HG02852 (cell line): ENCODE measurements at regions not wholly inside any gene's neighbourhood (a gene's known extent, or its start where the extent isn't known, plus 50 kb on each side); places are given as distances from the start of the nearest gene placed in this dataset.
"Not testable (repeated sequence)": the region's sequence is repeated elsewhere in the genome, so short reads cannot be mapped to it uniquely, and the experiment has no call there.

Experiments used
- ATAC-seq: cut with Tn5 transposase; IDR thresholded peaks from one replicate; pipeline ENCODE4 v1.9.1; 2021; ENCODE audit warnings: mild to moderate bottlenecking, moderate library complexity; ENCODE audit not compliant: unreplicated experiment

DNA sequence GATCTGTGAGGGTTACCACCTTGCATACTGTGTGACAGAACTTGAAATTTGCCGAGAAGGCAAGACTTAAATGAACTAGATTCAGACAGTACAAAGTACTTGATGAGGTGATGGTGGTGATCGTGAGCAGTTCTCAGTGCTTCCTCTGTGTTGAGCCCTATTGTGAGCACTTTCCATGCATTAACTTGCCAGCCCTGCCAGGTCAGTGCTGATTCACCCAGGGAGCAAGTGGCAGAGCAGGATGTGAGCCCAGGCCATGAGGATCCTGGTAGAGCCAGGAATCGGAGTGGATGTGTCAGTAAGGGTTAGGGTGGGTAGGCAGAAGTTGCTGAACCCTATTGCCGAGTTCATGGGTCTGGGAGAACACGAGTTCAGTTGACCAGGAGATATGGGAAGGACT is 4545.7 kb upstream of the TPTE start:
- not testable (repeated sequence) for ATAC-seq

DNA sequence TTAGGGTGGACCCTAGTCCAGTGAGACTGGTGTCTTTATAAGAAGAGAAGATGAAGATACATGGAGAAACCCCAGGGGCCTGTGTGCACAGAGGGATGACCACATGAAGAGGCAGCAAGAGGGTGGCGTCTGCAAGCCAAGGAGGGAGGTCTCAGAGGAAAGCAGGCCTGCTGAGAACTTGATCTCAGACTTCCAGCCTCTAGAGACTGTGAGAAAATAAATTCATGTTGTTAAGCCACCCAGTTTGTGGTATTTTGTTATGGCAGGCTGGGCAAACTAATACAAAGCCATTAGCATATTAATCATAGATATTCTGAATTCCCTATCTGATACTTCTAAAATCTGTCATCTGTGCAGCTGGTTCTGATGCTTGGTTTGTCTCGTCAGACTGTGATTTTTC is 4523.8 kb upstream of the TPTE start:
- ATAC-seq, result not testable (repeated sequence)

DNA sequence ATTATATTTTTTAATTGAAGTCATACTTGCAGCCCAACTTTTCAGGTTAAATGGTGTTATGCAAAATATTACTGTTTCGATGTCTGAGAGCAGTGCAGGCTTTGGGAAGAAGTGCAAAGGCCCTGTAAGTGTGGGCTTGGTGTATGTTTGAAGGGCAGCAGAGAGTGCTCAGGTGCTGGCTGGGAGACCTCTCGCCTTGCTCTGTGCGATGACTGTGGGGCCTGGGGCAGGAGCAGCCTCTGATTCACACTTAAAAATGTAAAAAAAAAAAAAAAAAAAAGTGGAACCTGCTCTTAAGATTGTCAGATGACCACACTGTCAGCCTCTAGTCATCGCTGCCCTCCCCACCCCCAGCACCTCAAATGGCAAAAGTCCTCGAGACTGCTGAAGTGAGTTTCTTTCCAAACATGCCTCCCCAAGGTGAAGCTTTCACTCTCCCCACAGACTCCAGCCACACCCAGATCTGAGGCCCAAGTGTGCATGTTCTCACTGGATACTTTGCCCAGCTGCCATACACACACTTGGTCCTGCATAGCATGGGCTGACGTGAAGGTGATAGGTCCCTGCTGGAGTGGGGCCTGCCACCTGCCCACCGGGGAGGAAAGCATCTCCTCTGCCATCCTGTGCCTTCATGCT is 4505.8 kb upstream of the TPTE start:
- ATAC-seq, result not testable (repeated sequence)

DNA sequence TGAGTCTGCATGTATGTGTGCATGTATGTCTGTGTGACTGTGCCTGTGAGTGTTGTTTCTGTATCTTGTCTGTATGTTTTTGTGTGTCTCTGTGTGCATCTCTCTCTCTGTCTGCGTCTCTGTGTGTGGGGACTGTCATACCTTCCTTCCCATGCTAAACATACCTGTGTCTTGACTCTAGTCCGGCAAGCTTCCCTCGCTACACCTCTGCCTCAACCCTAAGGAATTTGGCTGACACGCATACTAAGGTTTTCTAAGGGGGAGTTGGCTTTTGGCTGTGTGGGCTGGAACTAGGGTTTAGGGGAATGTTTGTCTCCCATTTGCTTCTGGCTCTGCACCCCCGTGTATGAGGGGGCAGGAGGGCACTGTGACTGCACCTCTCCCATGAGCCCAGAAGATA is 4500.9 kb upstream of the TPTE start:
- ATAC-seq, result not testable (repeated sequence)

DNA sequence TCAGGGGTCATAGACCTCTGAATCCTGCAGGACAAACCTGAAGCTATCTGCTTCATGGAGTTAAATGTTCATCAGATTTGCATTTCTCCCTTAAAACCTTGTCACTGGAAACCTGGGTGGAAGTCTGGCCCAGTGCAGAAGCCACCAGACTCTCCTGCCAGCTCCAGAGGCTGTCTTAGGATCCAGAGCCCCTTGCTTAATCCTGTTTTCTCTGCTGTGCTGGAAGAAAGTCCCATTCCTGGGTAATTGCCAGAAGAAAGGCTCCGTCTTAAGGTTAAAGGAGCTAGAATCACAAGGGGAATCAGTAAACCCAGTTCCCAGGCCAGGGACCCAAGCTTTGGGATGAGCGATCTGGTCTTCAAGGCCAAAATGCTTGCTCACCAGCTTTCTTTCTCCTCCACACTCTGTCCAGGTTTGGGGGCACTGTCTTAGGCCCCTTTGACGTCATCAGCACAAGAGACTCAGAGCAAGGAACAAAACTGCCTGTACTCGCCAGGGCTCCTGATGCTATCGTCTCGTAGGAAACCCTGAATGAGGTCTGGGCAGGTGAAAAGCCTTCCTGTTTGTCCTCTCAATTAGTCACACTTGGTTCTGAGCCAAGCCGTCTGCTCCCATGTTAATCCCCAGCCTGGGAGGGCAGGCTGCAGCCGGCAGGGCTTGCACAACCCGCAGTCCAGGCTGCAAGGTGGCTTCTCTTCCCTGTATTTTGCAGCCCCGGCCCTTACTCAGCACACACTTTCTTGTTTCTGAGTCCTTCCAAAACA is 4500.2 kb upstream of the TPTE start:
- not testable (repeated sequence) for ATAC-seq

DNA sequence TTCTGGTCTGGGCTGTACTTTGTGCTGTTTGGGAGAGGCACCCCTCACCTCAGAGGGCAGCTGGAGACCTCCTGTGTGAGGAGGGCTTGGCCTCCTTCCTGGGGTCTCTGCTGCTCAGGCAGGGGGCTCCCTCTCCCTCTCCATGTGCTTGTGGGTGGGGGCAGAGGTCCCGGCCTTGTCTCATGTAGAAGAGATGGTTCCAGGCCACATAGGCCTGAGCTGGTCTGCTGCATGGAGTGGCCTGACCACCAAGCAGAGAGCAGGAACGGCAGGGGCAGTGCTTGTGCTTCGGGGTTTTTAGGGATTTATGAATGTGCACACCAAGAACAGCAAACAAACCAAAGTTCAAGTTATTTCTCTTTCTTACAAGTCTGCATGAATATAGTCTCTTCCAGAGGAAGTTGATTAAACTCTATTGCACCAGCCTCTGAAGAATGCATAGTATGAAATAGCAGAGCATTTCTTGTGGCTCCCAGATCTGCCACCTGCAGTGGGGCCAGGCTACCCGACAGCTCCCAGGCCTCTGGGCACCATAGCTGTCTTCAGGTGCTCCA is 4499.6 kb upstream of the TPTE start:
- ATAC-seq, result not testable (repeated sequence)

DNA sequence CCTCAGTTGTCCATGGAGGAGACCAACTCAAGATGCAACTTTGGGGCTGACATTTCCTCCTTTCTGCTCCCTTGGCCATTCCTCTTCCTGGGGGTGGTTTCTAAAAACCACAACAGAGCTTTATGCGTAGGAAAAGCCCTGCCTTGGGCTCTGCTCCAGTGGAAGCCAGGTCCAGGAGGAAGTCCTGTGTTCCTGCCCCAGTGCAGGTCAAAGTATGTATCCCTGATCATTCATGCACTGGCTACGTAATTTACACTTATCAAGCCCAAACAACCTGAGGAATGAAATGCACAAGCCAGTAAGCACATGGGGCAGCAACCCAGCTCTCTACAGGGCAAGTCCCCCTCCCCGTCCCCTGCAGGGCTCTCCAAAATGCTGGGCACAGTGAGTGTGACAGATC is 4498.1 kb upstream of the TPTE start:
- ATAC-seq, result not testable (repeated sequence)

DNA sequence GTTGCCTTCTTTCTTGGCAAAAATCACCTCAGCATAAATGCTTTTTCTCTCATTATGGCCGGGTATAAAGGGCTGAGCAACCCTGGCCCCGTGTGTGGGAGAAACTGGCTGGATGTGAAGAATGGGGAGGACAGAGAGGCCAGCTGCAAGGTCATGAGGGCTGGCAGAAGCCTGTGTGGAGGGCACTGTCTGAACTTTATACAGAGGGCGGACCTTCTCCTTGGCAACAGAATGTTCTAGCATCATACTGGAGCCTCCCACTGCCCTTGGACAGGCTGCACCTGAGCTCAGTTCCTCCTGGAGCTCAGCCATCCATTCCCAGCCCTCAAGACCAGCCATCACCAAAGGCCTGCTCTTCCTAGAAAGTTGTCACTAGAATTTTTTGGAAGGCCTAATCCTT is 4496.2 kb upstream of the TPTE start:
- ATAC-seq, result not testable (repeated sequence)

DNA sequence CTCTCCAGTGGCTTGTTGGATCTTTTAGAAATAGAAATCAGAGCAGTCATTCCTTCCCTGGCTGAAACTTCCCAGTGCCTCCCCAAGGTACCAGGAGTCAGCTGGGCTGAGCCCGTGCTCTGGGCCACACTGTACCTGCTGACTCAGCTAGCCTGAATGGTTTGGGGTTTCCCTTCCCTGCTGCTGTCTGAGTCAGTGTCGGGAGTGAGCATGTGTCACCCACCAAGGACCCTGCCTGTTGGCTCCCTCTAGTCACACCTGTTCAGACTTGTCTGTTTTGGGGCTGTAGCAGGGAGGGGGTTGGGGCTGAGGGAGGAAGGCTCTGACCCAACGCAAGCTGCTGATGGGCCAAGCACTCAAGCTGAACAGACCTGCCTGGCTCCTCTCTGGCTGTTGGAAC is 4493.9 kb upstream of the TPTE start:
- not testable (repeated sequence) for ATAC-seq

DNA sequence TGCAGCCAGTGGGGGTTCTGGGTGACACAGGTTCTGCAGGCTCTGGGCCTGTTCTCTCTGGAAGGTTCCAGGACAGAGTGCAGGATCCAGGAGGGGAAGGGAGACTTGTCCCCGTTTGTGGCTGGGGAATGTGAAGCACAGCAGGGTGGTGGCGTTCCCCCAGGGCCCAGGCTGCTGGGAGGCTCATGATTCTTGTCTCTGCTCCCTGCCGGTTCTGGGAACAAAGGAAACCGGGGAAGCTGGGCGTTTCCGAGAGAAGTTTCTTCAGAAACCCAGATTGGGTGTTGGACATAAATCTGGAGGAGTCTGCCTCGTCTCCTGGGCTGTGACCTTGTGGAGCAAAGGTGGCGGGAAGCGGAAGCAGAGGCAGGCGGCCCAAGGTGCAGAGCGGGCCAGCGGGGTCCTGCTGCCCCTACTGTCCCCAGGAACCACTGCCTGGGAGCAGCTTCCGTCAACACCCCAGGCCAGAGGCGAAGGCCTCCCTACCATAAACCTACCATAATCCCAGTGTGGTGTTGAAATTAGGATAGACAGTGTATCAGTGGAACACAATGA is 4487.2 kb upstream of the TPTE start:
- ATAC-seq, result not testable (repeated sequence)

DNA sequence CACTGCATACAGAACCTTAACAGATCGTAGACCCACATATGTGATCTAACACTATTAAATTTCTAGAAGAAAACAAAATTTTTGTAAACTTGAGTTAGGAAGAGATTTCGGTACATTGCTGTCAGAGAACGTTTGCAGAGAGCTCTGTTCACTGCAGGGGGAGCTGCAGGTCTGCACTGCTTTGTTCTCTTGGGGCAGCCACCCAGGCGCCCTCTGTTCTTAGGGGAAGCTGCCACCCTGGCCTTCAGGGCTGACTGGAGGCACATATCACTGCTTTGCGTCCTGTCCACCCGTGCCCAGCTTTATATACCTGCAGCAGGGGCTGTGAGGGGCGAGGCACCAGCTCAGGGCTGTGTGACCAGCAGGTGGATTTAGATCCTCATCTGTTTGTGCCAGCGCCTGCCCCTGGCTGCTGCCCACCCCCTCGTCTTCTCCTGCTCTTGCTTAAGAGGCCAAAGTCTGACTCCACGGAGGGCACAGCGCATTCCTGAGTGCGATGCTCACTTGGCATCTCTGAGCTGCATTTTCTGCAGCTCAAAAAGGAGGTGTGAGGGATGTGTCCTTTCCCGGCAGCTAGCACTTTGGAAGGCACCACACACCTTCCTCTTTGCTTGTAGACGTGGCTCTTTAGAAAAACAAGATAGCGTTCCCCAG is 4486.4 kb upstream of the TPTE start:
- ATAC-seq, result not testable (repeated sequence)

DNA sequence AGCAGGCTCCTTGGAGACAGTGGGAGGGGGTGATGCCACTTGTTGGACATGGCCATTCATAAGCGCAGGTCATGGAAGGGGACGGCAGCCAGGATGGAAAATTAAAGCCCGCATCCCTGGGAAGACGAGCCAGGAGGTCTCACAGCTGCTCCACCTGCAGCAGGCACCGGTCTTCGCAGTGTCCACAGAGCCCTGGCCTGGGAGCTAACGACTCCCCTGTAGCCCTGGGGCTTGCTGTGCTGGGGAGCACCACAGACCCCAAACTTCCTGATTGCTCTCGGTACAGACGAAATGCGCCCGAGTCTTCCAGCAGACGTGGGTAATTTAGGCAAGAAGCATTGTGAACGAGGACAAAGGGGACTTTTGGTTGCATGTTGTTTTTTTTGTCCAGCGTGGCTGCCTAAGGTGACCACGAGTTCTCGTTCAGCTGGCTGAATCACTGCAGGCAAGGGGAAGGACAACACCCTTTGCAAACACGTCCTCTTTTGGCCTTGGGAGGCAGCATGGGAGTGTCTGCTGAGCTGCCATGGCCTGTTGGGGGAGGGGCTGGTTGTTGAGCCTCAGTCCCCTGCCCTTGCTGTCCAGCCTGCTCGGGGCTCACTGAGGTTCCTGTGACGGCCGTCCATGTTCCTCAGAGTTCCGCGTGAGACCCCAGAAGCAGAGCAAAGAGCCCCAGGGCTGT is 4485.8 kb upstream of the TPTE start:
- not testable (repeated sequence) for ATAC-seq

DNA sequence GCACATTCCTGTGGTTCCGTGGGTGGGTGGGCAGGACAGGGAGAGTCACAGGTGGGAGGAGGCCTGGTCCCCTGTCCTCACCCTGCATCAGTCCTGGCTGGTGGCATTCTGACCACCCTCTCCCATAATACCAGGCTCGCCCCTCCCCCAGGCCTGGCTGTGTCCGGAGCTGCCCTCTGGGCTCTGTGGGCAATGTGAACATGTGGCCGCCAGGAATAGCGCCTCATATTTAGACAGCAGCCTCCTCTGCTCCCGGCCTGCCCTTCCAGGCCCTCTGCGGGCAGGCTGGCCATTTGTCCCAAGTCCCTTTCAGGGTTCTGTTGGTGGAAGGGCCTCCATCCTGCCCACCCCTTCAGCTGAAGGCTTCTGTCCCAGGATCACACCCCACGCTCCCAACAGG is 4482.2 kb upstream of the TPTE start:
- ATAC-seq, result not testable (repeated sequence)

DNA sequence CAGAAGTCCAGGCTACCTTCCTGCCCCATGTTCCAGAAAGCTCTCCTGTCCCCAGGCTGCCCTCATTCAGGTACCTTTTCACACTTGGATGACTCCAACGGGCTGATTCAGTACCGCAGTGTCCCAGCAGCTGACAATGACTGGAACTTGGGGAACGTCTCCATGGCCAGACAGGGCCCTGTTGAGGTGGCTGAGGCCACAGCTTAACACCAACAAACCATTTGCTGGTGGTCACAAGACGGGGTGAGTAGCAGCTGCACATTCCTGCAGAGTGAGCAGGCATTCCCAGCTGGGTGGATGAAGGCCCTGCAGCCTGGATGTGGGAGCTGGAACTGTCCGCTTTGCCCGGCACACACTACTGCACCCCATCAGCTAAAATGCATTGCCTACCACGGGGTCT is 4481.3 kb upstream of the TPTE start:
- ATAC-seq, result not testable (repeated sequence)

DNA sequence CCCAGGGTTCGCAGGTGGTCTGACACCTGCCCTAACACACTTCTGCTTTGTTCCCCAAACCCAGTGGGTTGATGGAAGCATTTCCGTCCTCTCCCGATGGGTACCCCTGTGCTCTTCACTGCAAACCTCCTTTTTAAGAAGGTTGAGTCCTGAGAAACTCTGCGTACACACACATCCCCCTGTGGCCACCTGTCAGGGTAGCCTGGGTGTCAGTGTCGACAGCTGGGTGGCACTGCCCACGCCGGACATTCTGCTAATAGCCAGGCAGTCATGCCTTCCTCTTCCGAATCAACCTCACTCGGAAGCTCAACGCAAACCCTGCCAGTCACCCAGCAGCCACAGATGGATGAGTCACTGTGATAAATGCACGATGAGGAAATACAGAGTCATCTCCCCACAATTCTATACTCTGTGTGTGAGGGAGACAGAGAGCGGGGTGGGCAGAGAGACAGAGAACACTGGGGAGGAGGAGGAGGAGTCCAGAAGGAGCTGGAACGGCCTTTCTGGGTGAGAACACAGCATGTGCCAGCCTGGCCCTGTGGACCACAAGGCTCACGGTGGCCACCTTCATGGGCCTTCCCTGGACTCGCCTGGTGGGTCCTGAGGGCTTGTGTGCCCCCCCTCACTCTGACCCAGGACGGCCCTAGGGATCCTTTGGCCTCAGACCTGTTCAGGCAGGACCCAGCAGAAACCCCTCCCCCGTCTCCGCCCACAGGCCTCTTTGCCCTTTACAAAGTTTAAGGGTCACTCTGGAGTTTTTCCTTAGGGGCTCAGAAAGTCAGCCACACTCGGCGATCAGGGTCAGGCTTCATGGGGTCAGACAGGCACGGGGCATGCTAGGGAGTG is 4477.7 kb upstream of the TPTE start:
- not testable (repeated sequence) for ATAC-seq

DNA sequence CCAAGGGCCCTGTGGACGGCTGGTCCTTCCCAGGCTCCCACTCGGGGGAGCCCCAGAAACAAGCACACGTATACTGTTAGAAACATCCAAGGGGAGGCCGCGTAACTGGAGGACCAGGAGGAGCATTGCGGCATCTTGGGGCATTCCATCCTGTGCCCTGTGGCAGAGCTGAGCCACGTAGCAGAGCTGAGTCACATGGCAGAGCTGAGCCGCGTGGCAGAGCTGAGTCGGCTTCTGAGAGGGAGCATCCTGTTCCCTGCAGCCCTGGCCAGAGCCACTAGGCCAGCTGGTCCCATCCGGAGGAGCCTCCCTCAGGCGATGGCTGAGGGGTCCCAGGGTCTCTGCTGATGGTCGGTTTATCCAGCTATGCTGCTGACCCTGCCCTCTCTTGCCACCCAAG is 4476.7 kb upstream of the TPTE start:
- not testable (repeated sequence) for ATAC-seq

DNA sequence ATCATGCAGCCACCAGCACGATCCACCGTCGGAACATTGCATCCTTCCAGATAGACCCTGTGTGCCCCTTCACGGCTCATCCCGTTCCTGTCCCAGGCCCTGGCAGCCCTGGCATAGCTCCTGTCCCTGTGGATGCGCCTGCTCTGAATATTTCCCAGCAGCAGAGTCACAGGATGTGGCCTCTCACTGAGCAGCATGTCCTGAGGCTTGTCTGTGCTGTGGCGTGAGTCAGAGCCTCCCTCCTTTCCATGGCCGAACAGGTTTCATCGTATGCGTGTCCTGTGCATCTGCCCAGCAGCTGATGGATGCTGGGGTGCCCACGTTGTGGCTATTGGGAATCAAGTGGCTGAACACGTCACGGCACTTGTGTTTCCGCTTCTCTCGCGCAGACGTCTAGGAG is 4471.5 kb upstream of the TPTE start:
- ATAC-seq, result not testable (repeated sequence)

DNA sequence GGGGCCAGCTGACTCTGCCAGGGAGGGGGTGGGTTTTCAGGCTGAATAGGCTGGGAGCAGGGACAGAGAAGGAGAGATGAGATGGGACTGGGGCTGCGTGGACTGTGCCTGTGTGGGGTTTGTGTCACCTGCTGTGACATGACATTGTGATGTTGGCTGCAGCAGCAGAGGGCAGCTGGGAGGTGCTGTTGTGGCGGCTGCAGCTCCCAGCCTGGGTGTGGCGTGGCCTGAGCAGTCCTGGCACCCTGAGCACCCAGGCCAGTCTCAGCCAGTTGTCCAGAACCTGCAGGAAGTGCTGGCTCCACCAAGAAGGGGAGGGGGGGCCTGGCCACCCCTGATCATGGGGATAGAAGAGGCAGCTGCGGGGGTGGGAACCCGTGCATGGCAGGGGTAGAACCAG is 4469.3 kb upstream of the TPTE start:
- not testable (repeated sequence) for ATAC-seq

DNA sequence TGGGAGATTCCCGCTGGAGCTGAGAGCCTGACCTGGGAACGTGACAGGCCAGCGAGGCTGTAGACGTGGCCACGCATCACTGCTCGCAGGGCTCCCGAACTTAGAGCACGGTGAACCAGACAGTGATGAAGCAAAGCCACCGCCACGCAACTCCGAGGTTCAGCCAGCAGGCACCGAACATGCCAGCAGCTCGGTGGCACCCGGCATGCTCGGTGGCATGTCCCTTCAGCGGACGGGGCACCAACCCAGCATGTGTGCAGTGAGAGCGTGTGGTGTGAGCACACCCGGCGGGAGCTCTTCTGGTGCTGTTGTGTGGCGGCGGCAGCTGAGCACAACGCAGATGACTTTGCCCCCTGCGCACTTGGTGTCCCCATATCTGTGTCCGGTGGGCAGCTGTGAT is 4468.2 kb upstream of the TPTE start:
- ATAC-seq, result not testable (repeated sequence)

DNA sequence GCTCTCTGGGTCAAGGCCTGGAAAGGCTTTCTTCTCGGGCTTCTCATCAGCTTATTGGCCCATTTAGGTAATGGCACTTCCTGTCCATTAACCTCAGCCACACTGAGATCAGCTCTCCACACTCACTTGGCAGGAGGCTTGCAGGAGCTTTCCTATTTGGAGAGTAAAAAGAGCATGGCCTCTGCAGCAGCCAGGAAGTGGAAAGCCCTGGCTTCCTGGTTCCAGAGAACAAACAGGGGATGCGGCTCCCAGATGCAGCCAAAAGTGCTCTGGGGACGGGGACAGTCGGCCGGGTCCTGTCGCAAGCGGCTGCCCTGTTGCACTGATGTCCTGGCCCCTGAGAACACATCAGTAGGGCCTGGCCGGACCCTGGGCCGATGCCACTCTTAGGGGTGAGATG is 4462.4 kb upstream of the TPTE start:
- ATAC-seq, result not testable (repeated sequence)
